Gastrocnemius medialis (tissue), 4 donors: ENCODE measurements at regions not wholly inside any gene's neighbourhood (a gene's known extent, or its start where the extent isn't known, plus 50 kb on each side); places are given as distances from the start of the nearest gene placed in this dataset.

Experiments
- ATAC-seq, 2 donors: fragments of 150-250 bp; one replicate each; pipeline ENCODE4 v1.9.1; 2016
- DNase-seq, 2 donors: peaks; one replicate each; pipeline ENCODE4 v3.0.0-alpha.2; 2019
- H3K27ac ChIP-seq, 4 donors: fragments of 200-600 bp; sonication (generic); 1 replicate in 1 of 4; 2 replicates in 3 of 4; pipeline ENCODE4 v1.5.1; 2016 to 2018; ENCODE audit warnings: mild to moderate bottlenecking in 2 of 4, moderate library complexity in 1 of 4
- H3K27me3 ChIP-seq, 3 donors: fragments of 200-600 bp; sonication (generic) in 2 of 3; 1 replicate in 1 of 3; 2 replicates in 2 of 3; pipeline versions ENCODE4 v1.5.1 to v1.6.0; 2016 to 2019; ENCODE audit warnings: mild to moderate bottlenecking in 1 of 3, moderate library complexity in 1 of 3
- H3K36me3 ChIP-seq, 2 donors: fragments of 200-600 bp; sonication (generic) in 1 of 2; one replicate each; pipeline ENCODE4 v1.5.1; 2017 to 2018
- H3K4me1 ChIP-seq, 2 donors: fragments of 200-600 bp; sonication (generic) in 1 of 2; one replicate each; pipeline ENCODE4 v1.5.1; 2016 to 2017; ENCODE audit warnings: mild to moderate bottlenecking in 2 of 2
- H3K4me3 ChIP-seq, 4 donors: fragments of 200-600 bp; sonication (generic) in 3 of 4; 1 replicate in 1 of 4; 2 replicates in 3 of 4; pipeline ENCODE4 v1.5.1; 2016 to 2019; ENCODE audit warnings: mild to moderate bottlenecking in 2 of 4
- H3K9me3 ChIP-seq, 3 donors: fragments of 200-600 bp; sonication (generic) in 2 of 3; 1 replicate in 1 of 3; 2 replicates in 2 of 3; pipeline ENCODE4 v1.5.1; 2016 to 2019
- CTCF ChIP-seq, 5 experiments: fragments of 450-650 bp in 3 of 5; fragments of 200-600 bp in 2 of 5; sonication (generic) in 2 of 5; IDR thresholded peaks in 4 of 5; conservative IDR thresholded peaks in 1 of 5; 1 replicate in 4 of 5; 2 replicates in 1 of 5; pipeline ENCODE4 v1.5.1; 2016 to 2019; ENCODE audit warnings: antibody characterized with exemption in 5 of 5, mild to moderate bottlenecking in 3 of 5, moderate library complexity in 3 of 5
- POLR2A ChIP-seq, 2 donors: fragments of 450-650 bp; IDR thresholded peaks; one replicate each; pipeline ENCODE4 v1.6.1; 2017; ENCODE audit warnings: antibody characterized with exemption in 2 of 2, mild to moderate bottlenecking in 2 of 2, moderate library complexity in 2 of 2
- in situ Hi-C, 4 donors: fragments of 200-750 bp; cut with MboI; loops; one replicate each; pipeline versions ENCODE4 v1.15.0 to v1.8.0; 2017; ENCODE audit warnings: low sequenced_read_pairs in 4 of 4
- intact Hi-C: fragments of 100-400 bp; cut with DNase I; formaldehyde crosslinking; loops from one replicate; pipeline ENCODE4 v1.15.1; 2023; ENCODE audit warnings: low total_unique reads

- H3K4me1 ChIP-seq = no peaks in the 10 kb centered on the region
- no peaks in the 10 kb centered on the region for H3K36me3 ChIP-seq
- no peak for TF ChIP-seq POLR2A (IDR thresholded peaks at IDR 0.05)
- DNase-seq (no peak), ATAC-seq (no peak)
- no peak overlapping the region for H3K27ac ChIP-seq
- no peak overlapping the region for H3K4me3 ChIP-seq
- in situ Hi-C loops = no loop called here
- H3K9me3 ChIP-seq = no peaks in the 10 kb centered on the region
- no peaks in the 10 kb centered on the region for H3K27me3 ChIP-seq
- intact Hi-C loops = no loop called here
Measured at GRCh38 chr13:37274569-37275497, 169.4 kb upstream of the CSNK1A1L start.

- DNase-seq (no peak), ATAC-seq (no peak)
- intact Hi-C loops = no loop called here
- no peaks in the 10 kb centered on the region for H3K27me3 ChIP-seq
- H3K9me3 ChIP-seq = no peaks in the 10 kb centered on the region
- in situ Hi-C loops = no loop called here
- H3K27ac ChIP-seq = no peak overlapping the region
- no peaks in the 10 kb centered on the region for H3K4me1 ChIP-seq
- TF ChIP-seq CTCF (IDR thresholded peaks at IDR 0.05 in 4 of 5, conservative IDR thresholded peaks at IDR 0.05 in 1 of 5) (no peak), POLR2A (IDR thresholded peaks at IDR 0.05) (no peak)
- no peaks in the 10 kb centered on the region for H3K36me3 ChIP-seq
- H3K4me3 ChIP-seq = no peak overlapping the region
Measured at GRCh38 chr13:37273836-37274235, 168.4 kb upstream of the CSNK1A1L start.

- Histone ChIP-seq H3K4me3 (no peak overlapping the region), H3K27ac (no peak overlapping the region), H3K9me3 (no peaks in the 10 kb centered on the region), H3K36me3 (no peaks in the 10 kb centered on the region), H3K27me3 (no peaks in the 10 kb centered on the region), H3K4me1 (no peaks in the 10 kb centered on the region)
- ATAC-seq (no peak), DNase-seq (no peak)
- in situ Hi-C loops (no loop called here), intact Hi-C loops (no loop called here)
- TF ChIP-seq CTCF (IDR thresholded peaks at IDR 0.05 in 4 of 5, conservative IDR thresholded peaks at IDR 0.05 in 1 of 5) = no peak
- TF ChIP-seq POLR2A (IDR thresholded peaks at IDR 0.05) = no peak
Measured at GRCh38 chr13:37270226-37271001, 164.9 kb upstream of the CSNK1A1L start.

GRCh38 chr13:37263871-37264270, 158.4 kb upstream of the CSNK1A1L start:
- intact Hi-C loops (no loop called here), in situ Hi-C loops (no loop called here)
- no peak for TF ChIP-seq POLR2A (IDR thresholded peaks at IDR 0.05)
- Histone ChIP-seq H3K4me1 (no peaks in the 10 kb centered on the region), H3K27me3 (no peaks in the 10 kb centered on the region), H3K36me3 (no peaks in the 10 kb centered on the region), H3K27ac (no peak overlapping the region), H3K9me3 (no peaks in the 10 kb centered on the region), H3K4me3 (no peak overlapping the region)
- DNase-seq = no peak
- no peak for ATAC-seq

- Histone ChIP-seq H3K36me3 (no peaks in the 10 kb centered on the region), H3K27ac (no peak overlapping the region), H3K27me3 (no peaks in the 10 kb centered on the region), H3K4me1 (no peaks in the 10 kb centered on the region), H3K9me3 (no peaks in the 10 kb centered on the region), H3K4me3 (no peak overlapping the region)
- no peak for DNase-seq
- intact Hi-C loops = no loop called here
- TF ChIP-seq POLR2A (IDR thresholded peaks at IDR 0.05) (no peak), CTCF (IDR thresholded peaks at IDR 0.05 in 4 of 5, conservative IDR thresholded peaks at IDR 0.05 in 1 of 5) (no peak)
- ATAC-seq = no peak
- in situ Hi-C loops = no loop called here
Measured at GRCh38 chr13:37257706-37258105, 152.2 kb upstream of the CSNK1A1L start.
